NCI-H146 treated with DMSO at 0.1 percent for 48 hours (cell line): ENCODE measurements at regions not wholly inside any gene's neighbourhood (a gene's known extent, or its start where the extent isn't known, plus 50 kb on each side); places are given as distances from the start of the nearest gene placed in this dataset.

ENCODE experiments used
- DNase-seq: peaks from one replicate; lab custom pipeline; 2025; ENCODE audit not compliant: unreplicated experiment; lab: John Stamatoyannopoulos, UW

DNA sequence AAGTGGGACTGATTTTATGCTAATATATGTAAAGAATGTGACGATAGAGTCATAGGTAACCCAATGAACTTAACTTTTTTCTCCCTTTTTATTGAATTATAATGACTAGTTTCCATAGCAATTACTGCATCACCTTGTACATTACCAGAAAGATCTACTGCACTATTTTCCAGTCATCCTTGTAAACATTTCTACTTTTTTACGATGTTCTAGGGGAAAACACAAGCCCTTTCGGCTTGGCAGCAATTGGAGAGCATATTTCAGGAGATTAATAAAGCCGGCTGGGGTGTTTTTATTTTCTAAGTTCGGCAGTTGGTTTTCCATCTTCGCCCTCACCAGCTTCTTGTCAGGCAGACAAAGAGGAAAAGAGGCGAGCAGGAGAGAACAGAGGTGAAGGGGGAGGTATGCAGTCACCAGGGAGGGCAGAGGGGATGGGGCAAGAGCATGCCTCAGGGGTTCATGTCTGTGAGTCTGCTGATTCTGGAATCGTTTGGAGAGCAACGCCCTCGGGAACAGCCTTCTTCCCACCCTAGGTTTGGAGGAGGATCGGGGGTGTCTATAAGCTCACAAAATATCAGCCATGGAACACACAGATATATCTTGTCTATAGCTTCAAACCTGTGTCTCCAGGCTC is 476.4 kb downstream of the MIAT start:
- no peak for DNase-seq

DNA sequence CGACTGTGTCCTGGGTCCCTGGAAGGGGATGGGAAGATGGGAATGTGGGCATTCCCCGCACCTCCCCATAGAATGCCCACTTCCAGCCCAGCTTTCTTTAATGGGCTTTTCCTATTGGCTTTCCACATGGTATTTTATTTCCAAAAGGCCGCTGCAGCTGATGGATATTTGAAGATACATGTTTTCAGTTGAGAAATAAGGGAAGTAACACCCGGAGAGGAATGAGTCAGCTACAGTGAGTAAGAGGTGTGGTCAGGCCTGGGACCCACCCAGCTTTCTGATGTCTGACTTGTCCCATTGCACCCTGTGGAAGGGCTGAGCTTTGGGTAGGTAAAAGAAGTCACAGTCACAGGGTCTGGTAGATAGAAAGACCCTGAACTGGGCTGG is 476.9 kb downstream of the MIAT start:
- DNase-seq = no peak

DNA sequence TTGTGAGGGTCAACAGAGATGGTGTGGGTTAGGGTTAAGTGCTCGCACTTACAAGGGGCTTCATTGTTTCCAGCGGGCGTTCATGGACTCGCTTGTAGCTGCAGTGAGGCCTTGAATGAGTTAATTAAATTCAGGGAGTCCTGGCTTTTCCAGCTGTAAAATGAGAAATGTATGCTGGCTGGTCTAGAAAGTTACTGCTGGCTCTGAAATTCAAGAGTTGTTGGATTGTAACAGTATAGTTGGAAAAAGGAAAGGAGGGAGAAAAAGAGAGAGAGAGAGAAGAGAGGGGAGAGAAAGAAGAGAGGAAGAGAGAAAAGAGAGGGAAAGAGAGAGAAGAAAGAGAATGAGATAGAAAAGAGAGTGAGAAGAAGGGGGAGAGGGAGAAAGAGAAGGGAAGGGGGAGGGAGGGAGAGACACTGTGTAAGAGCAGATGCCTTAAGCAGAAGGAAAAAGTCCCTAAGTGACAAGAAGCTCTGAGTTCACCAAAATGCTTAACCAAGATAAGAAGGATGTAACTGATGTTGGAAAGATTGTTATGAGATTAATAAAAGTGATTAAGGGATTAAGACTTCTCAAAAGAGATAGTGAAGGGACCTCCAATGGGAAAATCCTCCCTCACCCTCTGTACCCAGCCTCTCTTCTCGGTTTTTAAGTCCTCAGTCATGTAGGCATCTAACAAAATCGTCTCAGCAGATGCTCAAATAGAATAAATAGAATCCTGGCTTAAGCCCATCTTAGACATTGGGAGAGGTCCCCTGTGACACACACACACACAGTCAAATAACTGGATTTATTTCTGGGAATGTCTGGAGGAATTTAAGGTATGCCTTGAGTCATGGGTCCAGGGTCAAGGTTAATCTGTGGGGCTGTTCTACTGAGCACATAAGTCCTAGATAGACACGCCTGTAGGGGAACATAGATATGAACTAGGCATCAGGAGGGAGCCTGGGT is 477.9 kb downstream of the MIAT start:
- no peak for DNase-seq

DNA sequence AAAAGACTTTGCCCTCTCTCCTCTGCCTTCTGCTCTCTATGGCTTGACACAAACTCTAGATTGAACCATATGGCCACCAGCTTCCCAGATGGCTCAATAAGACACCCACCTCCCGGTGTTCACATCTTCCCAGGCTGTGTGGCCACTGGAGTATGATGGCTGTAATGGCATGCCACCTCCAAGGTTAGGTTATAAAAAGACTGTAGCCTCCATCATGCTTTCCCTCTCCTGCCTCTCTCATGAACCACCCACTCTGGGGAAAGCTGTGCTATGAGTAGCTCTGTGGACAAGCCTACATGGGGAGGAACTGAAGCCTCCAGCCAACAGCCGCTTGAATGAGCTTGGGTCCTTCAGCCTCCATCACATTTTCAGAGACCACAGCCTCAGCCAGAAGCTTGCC is 479.2 kb downstream of the MIAT start:
- no peak for DNase-seq

DNA sequence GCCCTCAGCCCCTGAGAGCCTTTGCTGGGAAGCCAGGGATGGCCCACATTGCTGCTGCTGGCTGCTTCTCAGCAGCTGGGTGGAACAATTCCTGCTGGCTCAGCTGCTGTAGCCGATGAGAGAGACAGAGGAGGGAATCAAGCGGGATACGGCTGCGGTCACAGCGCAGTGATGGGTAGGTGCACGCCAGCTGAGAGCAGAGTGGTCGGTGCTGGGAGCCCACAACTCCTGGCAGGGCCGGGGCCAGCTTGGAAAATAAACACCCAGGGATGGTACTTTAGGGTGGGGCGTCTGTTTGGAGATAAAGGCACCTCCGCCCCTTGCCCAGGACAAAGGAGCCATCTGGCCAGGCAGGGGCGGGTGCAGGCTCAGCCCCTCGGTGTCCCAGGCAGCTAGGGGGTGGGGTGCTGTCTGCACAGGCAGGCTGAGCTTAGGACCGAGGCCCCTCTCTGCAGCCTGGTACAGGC is 480.5 kb downstream of the MIAT start:
- DNase-seq = no peak

DNA sequence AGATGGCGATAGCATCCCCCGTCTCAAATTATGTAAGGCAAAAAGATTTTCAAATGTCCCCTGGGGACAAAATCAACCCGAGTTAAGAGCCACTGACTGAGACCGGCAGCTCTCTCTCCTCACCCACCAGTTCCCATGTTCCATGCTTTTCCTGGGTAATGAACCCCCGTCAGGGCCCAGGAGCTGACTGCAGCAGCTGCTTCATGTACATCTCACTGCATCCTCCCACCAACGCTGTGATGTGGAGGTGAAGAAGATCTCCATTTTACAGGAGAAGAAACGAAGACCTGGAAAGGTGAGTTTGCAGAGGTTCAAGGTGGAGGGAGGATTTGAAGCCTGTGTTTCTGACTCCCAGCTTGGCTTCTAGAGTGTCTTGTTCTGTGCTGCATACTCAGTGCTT is 481.1 kb downstream of the MIAT start:
- no peak for DNase-seq

DNA sequence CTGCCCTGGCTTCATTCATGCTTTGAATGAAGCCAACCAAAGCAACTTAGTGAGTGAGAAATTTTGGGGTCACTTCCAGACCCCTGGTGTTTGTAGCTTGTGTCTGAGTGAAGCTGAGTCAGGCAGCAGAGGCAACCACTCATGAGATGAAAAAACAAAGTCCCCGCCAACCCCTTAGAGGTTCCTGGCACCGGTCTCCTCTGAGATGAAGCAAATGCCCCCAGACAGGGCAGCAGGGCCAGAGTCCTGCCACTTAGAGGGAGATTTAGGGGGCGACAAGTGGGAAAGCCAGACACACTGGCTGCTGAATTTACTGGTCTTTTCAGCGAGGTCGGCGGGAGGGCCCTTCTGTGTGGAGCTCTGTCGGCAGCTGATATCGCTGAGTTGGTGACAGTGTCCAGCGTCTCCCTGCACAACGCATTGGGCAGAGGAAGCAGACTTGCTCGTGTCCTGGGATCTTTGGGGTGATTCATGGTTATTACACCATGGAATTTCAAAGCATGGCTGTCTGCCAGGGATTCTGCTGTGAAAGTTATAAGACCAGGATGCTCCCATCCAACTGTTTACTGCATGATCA is 482.6 kb downstream of the MIAT start:
- DNase-seq = no peak

DNA sequence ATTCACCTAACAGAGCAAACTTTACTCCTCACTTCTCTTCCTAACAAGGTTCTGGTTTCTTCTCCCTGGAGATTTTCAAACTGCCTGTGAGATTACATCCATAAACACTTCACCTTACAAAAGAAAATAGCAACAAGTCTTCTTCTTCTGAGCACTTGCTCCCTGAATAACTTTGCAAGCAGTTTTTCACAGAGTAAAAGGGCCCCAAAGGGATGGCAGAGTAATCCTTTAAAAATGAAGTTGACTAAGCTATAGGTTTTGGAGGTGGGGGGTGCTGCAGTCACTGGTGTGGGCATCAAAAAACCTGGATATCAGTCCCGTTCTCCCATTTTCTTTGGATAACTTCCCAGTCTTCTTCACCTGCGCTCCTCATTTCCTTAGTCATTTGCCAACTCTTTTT is 484.9 kb downstream of the MIAT start:
- no peak for DNase-seq

DNA sequence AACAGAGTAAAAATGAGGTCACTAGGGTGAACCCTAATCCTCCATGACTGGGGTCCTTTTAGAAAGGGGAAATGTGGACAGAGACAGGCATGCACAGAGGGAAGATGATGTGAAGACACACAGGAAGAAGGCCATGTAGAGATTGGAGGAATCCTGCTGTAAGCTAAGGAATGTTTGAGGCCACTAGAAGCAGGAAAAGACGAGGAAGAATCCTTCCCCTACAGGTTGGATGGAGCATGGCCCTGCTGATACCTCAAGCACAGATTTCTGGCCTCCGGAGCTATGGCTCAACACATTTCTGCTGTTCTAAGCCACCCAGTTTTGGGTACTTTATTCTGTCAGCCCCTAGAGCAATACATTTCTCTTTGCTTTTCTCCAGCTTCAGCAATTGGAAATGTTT is 486.9 kb downstream of the MIAT start:
- no peak for DNase-seq

DNA sequence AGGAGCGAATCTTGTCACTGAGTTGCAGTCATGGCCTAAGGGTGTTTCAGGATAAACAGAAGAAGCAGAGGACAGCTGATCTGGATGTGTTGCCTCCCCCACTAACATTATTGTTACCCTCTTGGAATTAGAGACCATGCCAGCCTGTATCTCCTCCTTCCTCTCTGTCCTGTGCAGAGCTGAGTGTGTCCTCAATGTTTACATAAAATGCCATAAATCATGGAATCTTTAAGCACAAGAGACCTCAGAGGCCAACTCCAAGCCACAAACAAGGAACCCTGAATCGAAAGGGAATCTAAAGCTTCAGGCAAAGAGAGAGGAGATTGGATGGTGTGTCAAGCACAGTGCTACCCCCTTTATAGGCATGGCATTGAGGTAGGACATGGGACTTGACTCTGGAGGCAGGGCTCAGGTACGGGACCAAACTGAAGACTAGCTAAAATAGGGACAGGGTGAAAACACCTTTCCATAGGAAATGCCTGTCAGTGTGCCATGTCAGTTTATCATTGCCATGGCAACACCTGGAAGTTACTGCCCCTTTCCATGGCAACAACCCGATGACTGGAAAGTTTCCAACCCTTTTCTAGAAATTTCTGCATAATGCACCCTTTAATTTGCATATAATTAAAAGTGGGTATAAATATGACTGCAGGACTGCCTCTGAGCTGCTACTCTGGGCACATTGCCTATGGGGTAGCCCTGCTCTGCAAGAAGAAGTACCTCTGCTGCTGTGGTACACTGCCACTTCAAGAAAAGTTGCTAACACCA is 489.7 kb downstream of the MIAT start:
- no peak for DNase-seq

DNA sequence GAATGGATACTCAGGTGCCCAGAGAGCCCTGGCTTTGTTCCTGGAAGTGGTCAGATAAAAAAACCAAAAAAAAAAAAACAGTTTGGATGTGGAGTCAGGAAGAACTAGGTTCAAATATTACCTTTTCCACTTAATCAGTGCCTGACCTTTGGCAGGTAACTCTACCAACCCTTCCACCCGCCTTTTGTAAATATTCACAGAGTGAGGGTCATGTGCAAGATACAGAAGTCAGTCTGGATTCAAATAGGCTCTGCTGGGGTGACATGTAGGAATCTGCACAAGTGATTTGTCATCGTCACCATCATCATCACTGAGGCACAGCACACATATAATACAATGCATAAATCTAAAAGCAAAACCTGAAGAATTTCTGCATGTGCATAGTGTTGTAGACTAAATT is 490.7 kb downstream of the MIAT start:
- no peak for DNase-seq

DNA sequence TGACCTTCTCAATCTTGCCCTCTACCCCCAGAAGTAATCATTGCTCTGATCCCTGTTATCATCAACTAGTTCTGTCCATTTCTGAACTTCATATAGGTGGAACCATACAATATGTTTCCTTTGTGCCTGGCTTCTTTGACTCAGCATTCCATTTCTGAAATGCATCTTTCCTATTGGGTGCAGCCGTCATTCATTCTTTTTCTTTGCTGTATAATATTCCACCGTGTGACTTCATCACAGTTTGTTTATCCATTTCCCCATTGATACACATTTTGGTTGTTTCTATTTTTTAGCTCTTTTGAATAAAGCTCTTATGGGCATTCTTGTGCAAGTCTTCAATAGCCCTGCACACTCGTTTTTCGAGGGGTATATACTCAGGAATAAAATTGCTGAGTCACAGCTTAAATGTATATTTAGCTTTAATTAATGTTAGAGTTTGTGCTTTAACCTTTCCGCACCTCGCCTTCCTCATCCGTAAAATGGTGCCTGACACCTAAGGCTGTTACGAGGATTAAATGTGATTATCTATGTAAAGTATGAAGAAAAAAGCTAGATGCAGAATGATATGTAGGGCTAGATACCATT is 491.6 kb downstream of the MIAT start:
- no peak for DNase-seq

DNA sequence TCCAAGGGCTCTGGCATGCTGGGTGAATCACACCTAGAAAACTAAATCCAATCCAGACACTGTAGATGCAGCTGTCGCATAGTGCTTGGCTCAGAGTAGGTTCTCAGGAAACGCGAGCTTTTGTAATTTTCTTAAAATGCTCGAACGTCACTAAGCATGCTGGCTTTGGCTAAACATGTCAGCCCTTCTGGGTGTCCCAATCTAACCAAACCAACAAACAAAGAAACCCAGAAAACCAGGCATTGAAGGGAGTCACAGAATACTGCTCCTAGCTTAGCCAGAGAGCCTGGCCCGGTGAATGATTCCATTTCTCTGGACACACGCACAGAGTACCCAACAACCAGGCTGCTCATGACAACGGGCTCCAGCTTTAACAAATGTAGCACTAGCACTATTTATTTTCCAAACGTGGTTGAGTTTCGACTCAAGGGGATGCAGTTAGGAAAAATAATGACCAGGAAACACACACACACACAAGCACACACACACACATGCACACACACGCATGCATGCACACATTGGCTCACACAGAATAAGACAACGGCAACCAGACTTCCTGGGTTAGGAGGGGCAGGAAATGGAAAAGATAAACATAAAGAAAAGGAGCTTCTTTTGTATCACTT is 492.6 kb downstream of the MIAT start:
- DNase-seq = no peak

DNA sequence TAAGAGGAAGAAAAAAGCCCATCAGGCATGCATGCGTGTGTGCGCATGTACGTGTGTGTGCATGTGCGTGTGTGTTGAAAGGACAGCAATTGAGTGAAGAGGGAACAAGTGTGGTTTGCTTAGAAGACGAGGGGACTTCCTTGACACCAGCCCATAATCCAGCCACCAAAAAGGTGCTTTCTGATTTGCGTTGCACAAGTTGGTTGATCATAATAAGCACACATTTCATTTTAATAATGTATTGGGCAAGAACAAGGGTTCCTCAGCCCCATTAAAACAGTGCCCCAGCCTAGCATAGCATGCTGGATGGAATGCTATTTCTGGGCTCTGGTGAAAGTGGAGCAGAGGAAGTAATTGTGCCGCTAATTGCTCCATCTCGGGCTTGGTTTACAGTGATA is 493.2 kb downstream of the MIAT start:
- DNase-seq = no peak

DNA sequence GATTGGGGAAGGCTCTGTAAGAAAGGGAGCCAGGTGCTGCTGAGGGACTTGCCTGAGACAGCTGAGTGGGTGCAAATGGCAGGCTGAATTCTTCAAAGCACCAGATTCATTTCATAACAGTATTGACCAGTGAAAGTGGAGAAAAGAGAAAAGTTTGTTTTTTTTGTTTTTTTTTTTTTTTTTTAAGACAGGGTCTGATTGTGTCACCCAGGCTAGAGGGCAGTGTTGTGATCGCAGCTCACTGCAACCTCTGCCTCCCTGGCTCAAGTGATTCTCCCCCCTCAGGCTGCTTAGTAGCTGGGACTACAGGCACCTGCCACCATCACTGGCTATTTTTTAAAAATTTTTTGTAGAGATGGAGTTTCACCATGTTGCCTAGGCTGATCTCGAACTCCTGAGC is 494.0 kb downstream of the MIAT start:
- no peak for DNase-seq

DNA sequence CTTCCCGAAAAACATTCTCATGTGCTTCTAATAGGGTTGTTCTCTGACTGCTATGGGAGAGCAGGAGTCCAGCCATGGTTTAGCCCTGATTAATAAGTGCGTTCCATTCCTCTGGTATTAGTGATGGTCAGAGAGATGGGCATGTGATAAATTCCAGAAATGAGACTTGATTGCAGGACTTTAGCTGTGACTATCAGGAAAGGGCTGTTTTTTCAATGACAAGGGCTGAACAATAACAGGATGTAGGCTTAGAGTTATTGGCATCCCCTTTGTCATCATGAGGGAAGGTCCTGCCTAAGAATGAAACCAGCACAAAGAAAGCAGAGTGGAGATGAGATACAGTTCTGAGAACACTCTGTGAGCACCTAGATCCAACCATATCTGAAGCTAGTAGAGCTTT is 494.6 kb downstream of the MIAT start:
- no peak for DNase-seq

DNA sequence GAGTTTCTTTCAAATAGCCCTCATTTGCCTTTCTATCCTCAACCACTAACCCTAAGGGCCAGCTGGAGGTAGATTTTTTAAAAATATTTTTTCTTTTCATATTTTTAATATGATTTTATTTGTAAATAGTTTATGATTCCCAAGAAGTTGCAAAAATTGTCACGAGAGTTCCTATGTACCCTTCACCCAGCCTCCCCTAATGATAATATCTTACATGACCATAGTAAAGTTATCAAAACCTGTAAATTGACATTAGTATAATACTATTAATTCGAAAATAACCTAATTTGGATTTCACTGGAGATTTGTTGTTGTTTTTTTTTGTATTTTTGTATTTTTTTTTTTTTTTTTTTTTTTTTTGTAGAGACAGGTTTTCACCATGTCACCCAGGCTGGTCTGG is 495.5 kb downstream of the MIAT start:
- DNase-seq = no peak

DNA sequence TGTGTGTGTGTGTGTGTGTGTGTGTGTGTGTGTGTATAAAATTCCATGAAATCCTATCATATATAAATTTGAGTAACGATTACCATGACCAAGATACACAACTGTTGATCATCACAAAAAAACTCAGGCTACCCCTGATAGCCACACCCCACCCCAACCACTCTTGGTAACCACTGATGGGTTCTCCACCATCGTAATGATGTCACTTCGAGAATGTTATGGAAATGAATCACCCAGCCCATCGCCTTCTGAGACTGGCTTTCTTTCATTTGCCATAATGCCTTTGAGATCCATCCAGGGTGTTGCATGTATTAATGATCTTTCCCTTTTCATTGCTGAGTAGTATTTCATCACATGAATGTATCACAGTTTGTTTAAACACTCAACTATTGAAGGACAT is 496.0 kb downstream of the MIAT start:
- DNase-seq = no peak

DNA sequence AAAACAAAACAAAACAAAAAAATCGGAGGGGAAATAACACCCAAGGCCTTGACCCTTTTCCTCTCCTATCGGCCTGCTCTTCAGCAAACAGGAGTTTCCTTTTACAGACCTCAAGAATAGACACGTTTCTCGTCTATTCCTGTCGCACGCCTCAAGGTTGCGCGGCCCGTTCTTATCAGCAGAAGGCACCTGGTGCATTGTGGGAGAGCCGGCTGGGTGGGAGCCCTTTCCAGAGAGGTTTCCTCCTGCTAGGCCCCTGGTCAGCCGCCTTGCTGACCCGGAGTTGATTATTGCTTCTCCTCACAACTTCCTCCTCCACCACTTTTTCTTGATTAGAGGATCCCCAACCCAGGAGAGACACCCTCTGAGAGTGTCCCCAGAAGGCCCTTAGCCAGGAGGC is 497.3 kb downstream of the MIAT start:
- no peak for DNase-seq

DNA sequence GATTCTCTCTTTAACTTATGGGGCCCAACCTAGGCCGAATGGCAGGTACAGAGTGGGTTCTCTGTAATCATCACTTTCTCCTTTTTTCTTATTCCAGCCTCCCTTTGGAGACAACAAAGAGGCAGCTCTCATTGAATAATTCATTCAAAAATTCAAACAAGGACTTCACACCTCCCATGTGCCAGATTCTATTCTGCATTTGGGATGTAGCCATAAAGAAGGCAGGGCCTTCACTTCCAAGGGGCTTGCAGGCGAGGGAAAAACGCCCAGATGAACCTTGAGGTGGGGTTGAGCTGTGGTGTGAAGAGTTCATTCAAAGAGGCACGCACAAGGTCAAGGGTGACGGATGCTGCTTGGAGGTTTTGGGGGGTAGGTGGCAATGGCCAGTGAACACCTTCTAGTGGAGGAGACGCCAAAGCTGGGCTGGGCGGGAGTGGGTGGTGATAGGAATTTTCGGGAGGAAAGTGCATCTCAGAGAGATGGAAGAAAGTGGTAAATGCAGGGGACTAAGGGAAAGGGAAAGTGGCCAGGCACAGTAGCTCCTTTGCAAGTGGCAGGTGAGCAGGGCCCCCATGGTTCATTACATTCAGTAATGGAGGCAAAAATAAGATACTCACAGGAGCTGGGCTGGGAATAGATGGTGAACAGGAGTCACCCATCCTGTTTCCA is 499.6 kb downstream of the MIAT start:
- no peak for DNase-seq
